Stimulated activated CD8-positive, alpha-beta memory T cell treated with anti-CD3 and anti-CD28 coated beads, Interleukin-7, amount 100 ng/mL, for 24 hours (primary cell): ENCODE measurements at regions not wholly inside any gene's neighbourhood (a gene's known extent, or its start where the extent isn't known, plus 50 kb on each side); places are given as distances from the start of the nearest gene placed in this dataset.
"Not testable (repeated sequence)": the region's sequence is repeated elsewhere in the genome, so short reads cannot be mapped to it uniquely, and the experiment has no call there.

Experiments used
- DNase-seq: peaks from one replicate; pipeline ENCODE4 v3.0.0-alpha.2; 2020; ENCODE audit warnings: low read depth

DNA sequence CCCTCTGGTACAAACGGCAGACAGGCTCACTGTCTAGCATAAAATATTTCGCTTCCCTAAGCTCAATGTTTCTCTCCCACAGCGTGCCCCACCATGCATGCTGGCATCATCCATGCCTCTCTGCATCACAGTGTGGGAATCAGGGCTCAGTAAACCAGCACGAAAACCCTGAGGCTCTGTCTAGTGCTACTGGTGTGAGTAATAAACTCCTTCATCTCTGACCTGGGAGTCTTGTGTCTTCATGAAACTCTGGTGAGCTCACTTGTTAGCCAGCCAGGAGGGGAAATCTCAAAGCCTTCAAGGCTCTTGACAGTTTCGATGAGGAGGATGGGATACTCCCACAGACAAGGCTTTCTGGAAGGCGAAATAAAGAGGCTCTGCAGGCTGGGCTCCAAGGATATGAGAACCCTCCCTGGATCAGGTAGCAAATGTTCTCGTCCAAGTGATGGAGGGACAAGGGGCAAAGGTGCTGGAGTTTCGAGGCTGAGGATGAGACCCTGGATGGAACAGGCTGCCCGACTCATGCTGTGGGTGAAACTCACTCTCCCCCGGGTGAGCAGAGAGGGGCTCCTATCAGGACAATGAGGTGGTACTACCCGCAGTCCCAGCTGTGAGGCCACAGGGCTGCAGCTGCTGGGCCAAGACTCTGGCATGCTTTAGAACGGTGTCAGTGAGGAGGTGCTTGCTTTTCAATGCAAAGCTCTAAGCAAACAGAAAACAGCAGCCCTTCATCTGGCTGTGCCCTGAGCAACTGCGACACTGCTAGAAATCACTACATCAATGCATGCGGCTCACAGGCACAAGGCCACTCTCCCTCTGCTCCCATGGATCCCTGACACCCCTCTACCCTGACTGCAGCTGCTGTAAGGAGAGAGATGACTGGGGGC lies 69.3 kb downstream of the SHANK2 start:
- DNase-seq: no peak

- DNase-seq: no peak
Observed at GRCh38 chr11:71181566-71181965, 70.8 kb downstream of the SHANK2 start.

DNA sequence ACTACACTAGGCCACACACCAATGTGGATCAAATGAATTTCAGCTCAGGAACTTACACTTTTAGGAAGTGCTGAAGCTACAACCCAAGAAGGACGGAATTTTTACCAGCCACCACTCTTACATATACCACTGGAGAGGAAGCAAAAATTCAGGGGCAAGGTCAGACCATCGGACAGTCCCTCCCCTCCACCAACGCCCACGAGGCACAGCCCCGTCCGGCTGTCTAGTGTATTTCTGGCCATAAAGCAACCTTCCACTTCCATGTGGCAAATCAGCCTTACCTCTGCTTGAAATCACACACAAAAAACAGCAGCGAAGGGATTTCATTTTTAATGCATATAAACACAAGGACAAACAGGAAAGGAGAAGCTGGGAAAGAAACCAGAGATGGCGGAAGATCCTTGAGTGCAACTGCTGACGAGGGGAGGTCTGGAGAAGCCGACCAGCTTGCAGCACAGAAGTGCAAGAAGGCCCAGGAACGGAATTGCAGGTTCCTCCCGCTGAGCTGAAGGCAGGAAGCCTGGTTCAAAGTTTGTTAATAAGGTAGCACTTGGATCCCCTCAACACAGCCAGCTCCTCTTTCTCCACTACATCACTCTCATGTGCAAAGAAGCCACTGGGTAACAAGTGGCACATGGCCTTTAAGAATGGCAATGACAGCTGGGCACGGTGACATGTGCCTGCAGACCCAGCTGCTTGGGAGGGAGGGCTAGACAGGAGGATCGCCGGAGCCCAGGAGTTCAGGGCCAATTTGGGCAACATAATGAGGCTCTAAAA lies 71.5 kb downstream of the SHANK2 start:
- no peak for DNase-seq

DNA sequence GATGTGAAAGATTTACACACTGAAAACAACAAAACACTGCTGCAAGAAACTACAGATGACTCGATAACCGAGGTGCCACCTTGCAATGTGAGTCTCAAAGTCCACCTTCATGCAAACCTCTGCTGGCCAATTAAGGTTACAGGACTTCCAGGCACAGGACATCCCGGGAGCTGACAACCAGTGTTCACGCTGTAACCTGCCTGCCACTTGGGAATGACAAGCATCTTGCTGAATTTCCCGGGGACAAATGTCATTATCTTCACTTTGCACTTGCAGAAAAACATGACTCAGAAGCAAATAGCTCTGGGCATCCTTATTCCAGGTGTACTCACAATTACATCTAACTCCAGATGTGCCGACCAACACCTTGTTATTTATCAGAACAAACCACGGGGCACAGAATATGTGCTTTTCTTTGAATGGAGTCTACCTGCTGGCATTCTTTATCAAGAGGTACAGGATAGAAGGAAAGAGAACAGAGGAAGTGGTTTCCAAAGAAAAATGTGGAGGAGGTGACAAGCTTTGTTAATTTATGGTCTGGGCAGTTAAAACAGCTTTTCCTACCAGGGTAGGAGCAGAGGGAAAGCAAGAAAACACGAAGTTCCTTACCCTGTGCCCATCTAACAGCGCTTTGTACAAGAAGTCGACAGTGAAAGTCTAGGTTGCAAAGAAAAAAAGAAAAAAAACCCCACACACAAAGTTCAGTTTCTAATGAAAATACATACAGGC lies 72.3 kb downstream of the SHANK2 start:
- no peak for DNase-seq

DNA sequence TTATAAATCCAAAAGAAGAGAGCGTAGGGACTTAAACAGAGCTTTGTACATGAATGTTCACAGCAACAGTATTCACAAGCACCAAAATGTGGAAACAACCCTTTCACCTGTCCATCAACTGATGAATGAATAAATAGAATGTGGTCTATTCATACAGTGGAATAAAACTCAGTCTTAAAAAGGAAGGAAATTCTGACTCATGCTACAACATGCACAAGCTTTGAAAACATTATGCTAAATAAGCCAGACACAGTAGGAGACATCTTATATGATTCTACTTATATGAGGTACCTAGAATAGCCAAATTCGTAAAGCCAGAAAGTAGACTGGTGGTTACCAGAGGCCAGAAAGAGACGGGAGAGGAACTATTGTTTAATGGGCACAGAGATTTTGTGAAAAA lies 74.3 kb downstream of the SHANK2 start:
- DNase-seq: no peak

- no peak for DNase-seq
Observed at GRCh38 chr11:71176812-71177211, 75.6 kb downstream of the SHANK2 start.

- no peak for DNase-seq
Observed at GRCh38 chr11:71173709-71174108, 78.7 kb downstream of the SHANK2 start.

GRCh38 chr11:71172680-71173079 lies 79.7 kb downstream of the SHANK2 start:
- no peak for DNase-seq

DNA sequence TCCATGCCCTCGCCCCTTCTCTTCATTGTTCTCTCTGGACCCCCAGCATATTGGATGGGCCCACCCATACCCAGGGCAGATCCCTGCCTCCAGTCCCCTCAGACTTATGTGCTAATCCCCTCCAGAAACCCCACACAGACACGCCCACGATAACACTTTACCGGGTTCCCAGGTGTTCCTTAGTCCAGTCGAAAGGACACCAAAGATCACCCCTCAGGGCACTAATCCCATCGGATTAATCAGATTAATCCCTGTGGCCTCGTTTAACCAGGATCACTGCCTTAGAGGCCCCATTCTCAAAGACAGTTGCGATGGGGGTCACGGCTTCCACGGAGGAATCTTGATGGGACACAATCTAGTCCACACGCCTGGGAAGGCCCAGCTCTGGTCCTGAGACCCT lies 80.8 kb downstream of the SHANK2 start:
- DNase-seq: no peak

DNA sequence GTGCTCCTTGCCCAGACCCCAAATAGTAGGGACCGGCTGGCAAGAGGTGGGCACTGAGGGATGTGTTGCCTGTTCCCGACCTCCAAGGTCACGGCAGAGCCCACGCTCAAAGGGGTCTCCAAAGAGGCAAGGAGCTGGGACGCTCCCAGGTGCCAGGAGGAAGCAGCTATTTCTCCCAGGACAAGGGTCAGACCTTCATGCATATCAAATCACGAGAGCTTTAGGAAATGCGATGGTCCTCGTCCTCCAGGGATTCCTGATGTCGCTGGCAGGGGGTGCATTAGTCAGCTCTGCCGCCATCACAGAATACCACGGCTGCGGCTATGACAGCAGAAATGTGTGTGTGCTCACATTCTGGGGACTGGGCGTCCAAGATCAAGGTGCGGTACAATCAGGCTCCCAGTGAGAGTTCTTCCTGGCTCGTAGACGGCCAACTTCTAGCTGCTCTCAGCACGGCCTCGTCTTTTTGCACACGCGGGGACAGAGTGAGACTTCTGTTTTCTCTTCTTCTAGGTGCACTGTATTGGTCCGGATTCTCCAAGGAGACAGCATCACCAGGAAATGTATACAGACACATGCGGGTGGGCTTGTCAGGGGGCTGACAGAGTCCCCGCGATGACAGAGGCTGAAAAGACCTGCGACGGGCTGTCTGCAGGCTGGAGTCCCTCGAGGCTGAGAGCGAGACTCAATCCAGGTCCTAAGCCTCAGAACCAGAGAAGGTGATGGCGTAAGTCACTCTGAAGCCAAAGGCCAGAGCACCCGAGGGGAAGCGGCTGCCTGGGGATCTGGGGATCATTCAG lies 81.6 kb downstream of the SHANK2 start:
- no peak for DNase-seq

GRCh38 chr11:71169313-71169712 lies 83.1 kb downstream of the SHANK2 start:
- no peak for DNase-seq

- DNase-seq: not testable (repeated sequence)
Observed at GRCh38 chr11:71167814-71168213, 84.6 kb downstream of the SHANK2 start.

DNA sequence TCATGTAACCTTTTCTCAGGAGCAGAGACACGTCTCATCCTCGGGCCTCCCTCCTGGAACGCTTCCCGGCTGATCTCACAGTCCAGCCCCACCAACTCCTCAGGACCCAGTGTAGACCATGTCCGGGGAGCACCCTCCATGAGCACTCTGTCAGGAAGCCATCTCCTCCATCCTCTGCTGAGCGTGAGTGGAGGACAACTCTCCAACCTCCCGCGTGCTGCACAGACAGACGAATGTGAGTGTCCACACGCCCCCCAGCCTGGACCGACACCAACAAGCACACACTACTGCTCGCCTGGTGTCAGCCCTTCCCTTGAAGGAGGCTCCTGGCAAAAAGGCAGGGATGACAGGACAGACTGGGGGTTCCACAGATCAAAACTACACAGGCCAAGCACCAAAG lies 86.6 kb downstream of the SHANK2 start:
- DNase-seq: no peak

GRCh38 chr11:71164621-71165020 lies 87.8 kb downstream of the SHANK2 start:
- DNase-seq: no peak

DNA sequence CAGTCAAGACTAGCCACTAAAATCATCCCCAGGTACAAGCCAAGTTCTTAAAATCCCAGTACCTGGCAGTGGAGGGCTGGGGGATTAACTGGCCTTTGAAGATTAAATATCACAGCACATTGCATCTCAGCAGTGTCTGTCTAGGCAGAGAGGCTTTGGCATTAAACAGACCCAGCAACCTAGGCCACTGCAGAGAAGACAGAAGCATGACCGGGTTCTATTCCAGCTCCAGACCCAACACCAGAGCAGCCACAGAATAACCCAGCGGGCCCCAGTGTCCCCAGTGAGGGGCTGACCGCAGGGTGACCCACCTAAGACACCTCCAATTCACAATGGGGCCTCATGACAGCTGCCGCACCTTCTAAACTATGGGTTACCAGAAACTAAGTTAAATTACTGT lies 88.2 kb downstream of the SHANK2 start:
- no peak for DNase-seq

GRCh38 chr11:71163371-71163770 lies 89.0 kb downstream of the SHANK2 start:
- no peak for DNase-seq

- DNase-seq: no peak
Observed at GRCh38 chr11:71158936-71159335, 93.4 kb downstream of the SHANK2 start.

GRCh38 chr11:71157676-71158075 lies 94.7 kb downstream of the SHANK2 start:
- DNase-seq: not testable (repeated sequence)

DNA sequence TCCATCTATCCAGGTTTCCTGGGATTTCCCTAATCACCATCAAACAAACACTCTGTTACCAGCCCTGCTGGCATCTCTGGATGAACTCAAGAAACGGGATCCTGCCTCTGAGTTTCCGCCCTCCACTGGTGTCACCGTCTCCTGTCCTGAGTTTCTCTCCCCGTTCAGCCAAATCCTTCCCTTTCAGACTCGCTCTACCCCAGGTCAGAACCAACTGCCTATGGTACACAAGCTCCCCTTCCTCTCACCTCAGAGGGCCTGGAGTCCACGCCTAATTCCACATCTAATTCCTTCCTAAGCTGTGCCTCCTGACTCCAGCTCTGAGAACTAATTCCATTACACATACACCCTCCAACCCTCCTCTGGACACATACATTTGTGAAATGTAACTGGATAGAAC lies 96.1 kb downstream of the SHANK2 start:
- no peak for DNase-seq

- DNase-seq: no peak
Observed at GRCh38 chr11:71155846-71156245, 96.5 kb downstream of the SHANK2 start.

DNA sequence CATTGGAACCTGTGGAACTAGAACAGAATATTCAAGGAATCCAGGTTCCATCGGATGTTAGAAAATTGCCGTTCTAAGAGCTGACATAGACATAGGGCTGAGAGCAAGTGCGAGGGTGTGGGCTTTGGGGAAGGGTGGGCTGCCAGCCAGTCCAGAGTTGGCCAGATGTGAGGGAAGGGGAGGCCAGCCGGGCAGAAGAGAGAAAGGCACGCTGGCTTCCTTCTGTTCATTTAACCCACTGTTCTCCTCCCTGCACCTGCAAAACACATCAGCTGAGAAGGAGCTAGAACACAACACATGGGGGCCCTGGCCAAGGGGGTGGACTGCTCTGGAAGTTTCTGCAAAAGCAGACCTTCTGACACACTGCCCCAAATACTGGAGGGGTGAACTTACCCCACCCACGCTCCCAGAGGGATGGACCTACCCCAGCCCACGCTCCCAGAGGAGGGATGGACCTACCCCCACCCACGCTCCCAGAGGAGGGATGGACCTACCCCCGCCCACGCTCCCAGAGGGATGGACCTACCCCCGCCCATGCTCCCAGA lies 98.0 kb downstream of the SHANK2 start:
- no peak for DNase-seq

DNA sequence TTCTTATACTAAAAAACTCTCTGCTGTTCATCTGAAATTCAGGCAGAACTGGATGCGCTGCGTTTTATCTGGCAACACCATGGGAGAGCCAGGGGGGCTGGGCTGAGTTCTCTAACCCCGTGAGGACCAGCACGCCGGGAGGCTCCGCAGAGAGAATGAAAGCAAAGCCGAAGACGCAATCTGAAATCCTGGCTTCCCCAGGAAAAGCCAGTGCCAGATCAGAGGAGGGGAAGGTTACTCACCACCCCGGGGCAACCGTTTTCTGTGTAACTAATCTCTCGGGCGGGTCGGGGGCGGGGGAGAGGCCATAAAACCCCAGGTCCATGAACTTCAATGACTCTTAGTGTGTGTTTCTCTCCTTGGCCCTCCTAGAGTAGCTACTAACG lies 99.4 kb downstream of the SHANK2 start:
- no peak for DNase-seq
